BLaER1 (cell line): ENCODE measurements at regions not wholly inside any gene's neighbourhood (a gene's known extent, or its start where the extent isn't known, plus 50 kb on each side); places are given as distances from the start of the nearest gene placed in this dataset.

Source experiments
- H3K27ac ChIP-seq: shearing (Covaris generic); formaldehyde crosslinking; 2 replicates; pipeline ENCODE4 v1.8.1; 2022
- H3K27me3 ChIP-seq: shearing (Covaris generic); formaldehyde crosslinking; 2 replicates; pipeline ENCODE4 v1.8.1; 2022
- H3K36me3 ChIP-seq: shearing (Covaris generic); formaldehyde crosslinking; 2 replicates; pipeline ENCODE4 v1.8.1; 2022
- H3K4me1 ChIP-seq: shearing (Covaris generic); formaldehyde crosslinking; 2 replicates; pipeline ENCODE4 v1.8.1; 2022
- H3K4me2 ChIP-seq: shearing (Covaris generic); formaldehyde crosslinking; 2 replicates; pipeline ENCODE4 v1.8.1; 2022
- H3K4me3 ChIP-seq: shearing (Covaris generic); formaldehyde crosslinking; 2 replicates; pipeline ENCODE4 v1.8.1; 2022
- H3K9ac ChIP-seq: shearing (Covaris generic); formaldehyde crosslinking; 2 replicates; pipeline ENCODE4 v1.8.1; 2022
- H3K9me3 ChIP-seq: shearing (Covaris generic); formaldehyde crosslinking; 2 replicates; pipeline ENCODE4 v1.8.1; 2022
- H4K20me1 ChIP-seq: shearing (Covaris generic); formaldehyde crosslinking; 2 replicates; pipeline ENCODE4 v1.8.1; 2022
- Cebpa-rat ChIP-seq: shearing (Covaris generic); IDR thresholded peaks from 2 replicates; pipeline ENCODE4 v1.8.1; 2022

GRCh38 chr9:90044710-90045151 lies 439.9 kb downstream of the GADD45G start:
- Histone ChIP-seq H3K36me3 (no peaks in the 10 kb centered on the region), H3K9me3 (no peaks in the 10 kb centered on the region), H3K27me3 (no peaks in the 10 kb centered on the region), H3K4me1 (no peaks in the 10 kb centered on the region), H3K4me3 (no peak overlapping the region), H3K9ac (no peak overlapping the region), H3K4me2 (no peak overlapping the region), H3K27ac (no peak overlapping the region), H4K20me1 (no peaks in the 10 kb centered on the region)
- no peak for TF ChIP-seq Cebpa-rat

- no peak for TF ChIP-seq Cebpa-rat
- Histone ChIP-seq H3K27ac (no peak overlapping the region), H3K4me3 (no peak overlapping the region)
Measured at GRCh38 chr9:90046317-90046861, 441.6 kb downstream of the GADD45G start.

GRCh38 chr9:90047828-90048227 lies 443.0 kb downstream of the GADD45G start:
- no peak for TF ChIP-seq Cebpa-rat

More at GRCh38 chr9:90046317-90046861, 441.6 kb downstream of the GADD45G start:
- no peaks in the 10 kb centered on the region for H3K4me1 ChIP-seq
- no peaks in the 10 kb centered on the region for H3K9me3 ChIP-seq
- no peaks in the 10 kb centered on the region for H4K20me1 ChIP-seq
- no peaks in the 10 kb centered on the region for H3K36me3 ChIP-seq
- no peak overlapping the region for H3K9ac ChIP-seq
- no peaks in the 10 kb centered on the region for H3K27me3 ChIP-seq
- no peak overlapping the region for H3K4me2 ChIP-seq

GRCh38 chr9:90052366-90052765 lies 447.6 kb downstream of the GADD45G start:
- Histone ChIP-seq H3K4me3 (no peak overlapping the region), H3K4me2 (no peak overlapping the region), H3K9me3 (no peaks in the 10 kb centered on the region), H4K20me1 (no peaks in the 10 kb centered on the region), H3K36me3 (no peaks in the 10 kb centered on the region), H3K9ac (no peak overlapping the region), H3K27ac (no peak overlapping the region), H3K4me1 (no peaks in the 10 kb centered on the region), H3K27me3 (no peaks in the 10 kb centered on the region)
- TF ChIP-seq Cebpa-rat: no peak

More at GRCh38 chr9:90047828-90048227, 443.0 kb downstream of the GADD45G start:
- Histone ChIP-seq H3K9me3 (no peaks in the 10 kb centered on the region), H3K9ac (no peak overlapping the region), H3K4me2 (no peak overlapping the region), H3K4me1 (no peaks in the 10 kb centered on the region), H3K36me3 (no peaks in the 10 kb centered on the region), H3K4me3 (no peak overlapping the region), H3K27me3 (no peaks in the 10 kb centered on the region), H4K20me1 (no peaks in the 10 kb centered on the region), H3K27ac (no peak overlapping the region)

- Histone ChIP-seq H3K9me3 (no peaks in the 10 kb centered on the region), H4K20me1 (no peaks in the 10 kb centered on the region), H3K27me3 (no peaks in the 10 kb centered on the region), H3K4me1 (no peaks in the 10 kb centered on the region), H3K4me2 (no peak overlapping the region), H3K9ac (no peak overlapping the region), H3K27ac (no peak overlapping the region), H3K36me3 (no peaks in the 10 kb centered on the region), H3K4me3 (no peak overlapping the region)
- TF ChIP-seq Cebpa-rat: no peak
Measured at GRCh38 chr9:90053027-90053426, 448.2 kb downstream of the GADD45G start.

GRCh38 chr9:90054810-90055209 lies 450.0 kb downstream of the GADD45G start:
- no peaks in the 10 kb centered on the region for H4K20me1 ChIP-seq
- H3K36me3 ChIP-seq: no peaks in the 10 kb centered on the region
- no peaks in the 10 kb centered on the region for H3K4me1 ChIP-seq
- no peaks in the 10 kb centered on the region for H3K9me3 ChIP-seq
- H3K27me3 ChIP-seq: no peaks in the 10 kb centered on the region
- H3K27ac ChIP-seq: no peak overlapping the region
- no peak overlapping the region for H3K4me2 ChIP-seq
- no peak overlapping the region for H3K4me3 ChIP-seq
- no peak for TF ChIP-seq Cebpa-rat
- no peak overlapping the region for H3K9ac ChIP-seq

- H3K9me3 ChIP-seq: no peaks in the 10 kb centered on the region
- H3K27me3 ChIP-seq: no peaks in the 10 kb centered on the region
- H3K4me3 ChIP-seq: no peak overlapping the region
- TF ChIP-seq Cebpa-rat: no peak
- no peaks in the 10 kb centered on the region for H3K4me1 ChIP-seq
- no peaks in the 10 kb centered on the region for H4K20me1 ChIP-seq
- H3K4me2 ChIP-seq: no peak overlapping the region
- no peaks in the 10 kb centered on the region for H3K36me3 ChIP-seq
- H3K27ac ChIP-seq: no peak overlapping the region
- H3K9ac ChIP-seq: no peak overlapping the region
Measured at GRCh38 chr9:90055226-90055625, 450.4 kb downstream of the GADD45G start.

- Histone ChIP-seq H3K27ac (no peak overlapping the region), H3K9ac (no peak overlapping the region), H3K4me3 (no peak overlapping the region), H3K27me3 (no peaks in the 10 kb centered on the region), H3K4me1 (no peaks in the 10 kb centered on the region), H4K20me1 (no peaks in the 10 kb centered on the region), H3K4me2 (no peak overlapping the region), H3K36me3 (no peaks in the 10 kb centered on the region), H3K9me3 (no peaks in the 10 kb centered on the region)
- no peak for TF ChIP-seq Cebpa-rat
Measured at GRCh38 chr9:90057361-90057760, 452.5 kb downstream of the GADD45G start.

- H3K9ac ChIP-seq: no peak overlapping the region
- no peak for TF ChIP-seq Cebpa-rat
- H3K27me3 ChIP-seq: no peaks in the 10 kb centered on the region
Measured at GRCh38 chr9:90058182-90058763, 453.5 kb downstream of the GADD45G start.

GRCh38 chr9:90059436-90059835 lies 454.6 kb downstream of the GADD45G start:
- Histone ChIP-seq H3K27ac (no peak overlapping the region), H3K27me3 (no peaks in the 10 kb centered on the region), H3K4me2 (no peak overlapping the region), H3K4me1 (no peaks in the 10 kb centered on the region), H3K36me3 (no peaks in the 10 kb centered on the region), H3K4me3 (no peak overlapping the region), H3K9me3 (no peaks in the 10 kb centered on the region), H3K9ac (no peak overlapping the region), H4K20me1 (no peaks in the 10 kb centered on the region)
- TF ChIP-seq Cebpa-rat: no peak

More at GRCh38 chr9:90058182-90058763, 453.5 kb downstream of the GADD45G start:
- H3K9me3 ChIP-seq: no peaks in the 10 kb centered on the region
- H3K4me1 ChIP-seq: no peaks in the 10 kb centered on the region
- H3K27ac ChIP-seq: no peak overlapping the region
- H3K4me3 ChIP-seq: no peak overlapping the region
- H3K4me2 ChIP-seq: no peak overlapping the region
- no peaks in the 10 kb centered on the region for H3K36me3 ChIP-seq
- H4K20me1 ChIP-seq: no peaks in the 10 kb centered on the region

GRCh38 chr9:90060256-90060655 lies 455.4 kb downstream of the GADD45G start:
- no peaks in the 10 kb centered on the region for H3K9me3 ChIP-seq
- no peaks in the 10 kb centered on the region for H4K20me1 ChIP-seq
- no peak for TF ChIP-seq Cebpa-rat
- no peaks in the 10 kb centered on the region for H3K36me3 ChIP-seq
- H3K27ac ChIP-seq: no peak overlapping the region
- no peak overlapping the region for H3K4me3 ChIP-seq
- H3K9ac ChIP-seq: no peak overlapping the region
- H3K27me3 ChIP-seq: no peaks in the 10 kb centered on the region
- no peak overlapping the region for H3K4me2 ChIP-seq
- H3K4me1 ChIP-seq: no peaks in the 10 kb centered on the region
